ENCODE measurements at regions not wholly inside any gene's neighbourhood (a gene's known extent, or its start where the extent isn't known, plus 50 kb on each side); places are given as distances from the start of the nearest gene placed in this dataset.

DNA sequence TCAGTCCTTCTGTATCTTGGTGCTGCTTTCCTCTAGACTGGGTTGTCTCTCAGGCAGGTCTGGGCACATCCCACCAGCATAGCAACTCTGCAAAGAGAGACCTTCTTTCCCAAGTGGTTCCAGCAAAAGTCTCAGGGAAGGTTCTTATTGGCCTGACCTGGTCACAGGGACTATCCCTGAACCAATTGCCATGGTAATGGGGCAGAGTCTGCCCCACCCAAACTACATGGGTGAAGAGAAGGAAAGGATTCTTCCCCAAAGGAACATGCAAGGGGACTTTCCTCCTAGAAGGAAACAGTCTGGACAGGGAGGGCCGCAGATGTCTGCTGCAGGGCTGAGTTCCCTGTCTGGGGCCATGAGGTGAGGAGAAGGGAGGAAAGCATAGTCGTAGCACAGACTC is 122.2 kb upstream of the NCOR2 start:
- TF ChIP-seq, protein P1, sequence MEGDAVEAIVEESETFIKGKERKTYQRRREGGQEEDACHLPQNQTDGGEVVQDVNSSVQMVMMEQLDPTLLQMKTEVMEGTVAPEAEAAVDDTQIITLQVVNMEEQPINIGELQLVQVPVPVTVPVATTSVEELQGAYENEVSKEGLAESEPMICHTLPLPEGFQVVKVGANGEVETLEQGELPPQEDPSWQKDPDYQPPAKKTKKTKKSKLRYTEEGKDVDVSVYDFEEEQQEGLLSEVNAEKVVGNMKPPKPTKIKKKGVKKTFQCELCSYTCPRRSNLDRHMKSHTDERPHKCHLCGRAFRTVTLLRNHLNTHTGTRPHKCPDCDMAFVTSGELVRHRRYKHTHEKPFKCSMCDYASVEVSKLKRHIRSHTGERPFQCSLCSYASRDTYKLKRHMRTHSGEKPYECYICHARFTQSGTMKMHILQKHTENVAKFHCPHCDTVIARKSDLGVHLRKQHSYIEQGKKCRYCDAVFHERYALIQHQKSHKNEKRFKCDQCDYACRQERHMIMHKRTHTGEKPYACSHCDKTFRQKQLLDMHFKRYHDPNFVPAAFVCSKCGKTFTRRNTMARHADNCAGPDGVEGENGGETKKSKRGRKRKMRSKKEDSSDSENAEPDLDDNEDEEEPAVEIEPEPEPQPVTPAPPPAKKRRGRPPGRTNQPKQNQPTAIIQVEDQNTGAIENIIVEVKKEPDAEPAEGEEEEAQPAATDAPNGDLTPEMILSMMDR (IDR thresholded peaks at IDR 0.05): no peak
- no peak for TF ChIP-seq POLR2A (IDR thresholded peaks at IDR 0.05)

Data from lower leg skin (tissue), 3 donors.